SU-DHL-6 (cell line): ENCODE measurements at regions not wholly inside any gene's neighbourhood (a gene's known extent, or its start where the extent isn't known, plus 50 kb on each side); places are given as distances from the start of the nearest gene placed in this dataset.

Experiments
- EZH2phosphoT487 ChIP-seq: fragments of 200-600 bp; sonication (generic), shearing (Covaris generic); conservative IDR thresholded peaks from 2 replicates; pipeline ENCODE4 v1.6.1; 2018; ENCODE audit warnings: mild to moderate bottlenecking, antibody characterized with exemption, low read length, moderate library complexity, mixed read lengths
- TF ChIP-seq, protein P1 (sequence below): fragments of 200-600 bp; sonication (generic); IDR thresholded peaks from one replicate; pipeline ENCODE4 v1.5.1; 2017; ENCODE audit warnings: antibody characterized with exemption, mild to moderate bottlenecking, low read length, moderate library complexity; ENCODE audit not compliant: insufficient read depth, poor library complexity, severe bottlenecking

DNA sequence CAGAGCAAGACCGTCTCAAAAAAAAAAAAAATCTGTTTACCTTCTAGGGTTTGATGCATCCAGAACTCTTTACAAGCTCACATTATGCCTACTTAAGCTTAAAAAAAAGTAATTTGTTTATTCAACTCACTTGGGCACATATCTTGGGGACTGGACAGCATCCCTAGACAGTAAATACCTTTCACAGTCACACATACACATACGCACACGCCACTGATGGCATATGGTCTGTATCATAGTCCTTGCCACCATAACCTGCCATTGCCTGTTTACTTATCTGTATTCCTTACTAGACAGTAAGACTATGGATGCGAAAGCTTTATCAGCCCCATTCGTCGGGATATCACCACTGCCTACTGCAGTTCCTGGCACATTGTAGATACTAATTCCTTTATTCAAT lies 446.3 kb upstream of the RGS18 start:
- TF ChIP-seq, protein P1, sequence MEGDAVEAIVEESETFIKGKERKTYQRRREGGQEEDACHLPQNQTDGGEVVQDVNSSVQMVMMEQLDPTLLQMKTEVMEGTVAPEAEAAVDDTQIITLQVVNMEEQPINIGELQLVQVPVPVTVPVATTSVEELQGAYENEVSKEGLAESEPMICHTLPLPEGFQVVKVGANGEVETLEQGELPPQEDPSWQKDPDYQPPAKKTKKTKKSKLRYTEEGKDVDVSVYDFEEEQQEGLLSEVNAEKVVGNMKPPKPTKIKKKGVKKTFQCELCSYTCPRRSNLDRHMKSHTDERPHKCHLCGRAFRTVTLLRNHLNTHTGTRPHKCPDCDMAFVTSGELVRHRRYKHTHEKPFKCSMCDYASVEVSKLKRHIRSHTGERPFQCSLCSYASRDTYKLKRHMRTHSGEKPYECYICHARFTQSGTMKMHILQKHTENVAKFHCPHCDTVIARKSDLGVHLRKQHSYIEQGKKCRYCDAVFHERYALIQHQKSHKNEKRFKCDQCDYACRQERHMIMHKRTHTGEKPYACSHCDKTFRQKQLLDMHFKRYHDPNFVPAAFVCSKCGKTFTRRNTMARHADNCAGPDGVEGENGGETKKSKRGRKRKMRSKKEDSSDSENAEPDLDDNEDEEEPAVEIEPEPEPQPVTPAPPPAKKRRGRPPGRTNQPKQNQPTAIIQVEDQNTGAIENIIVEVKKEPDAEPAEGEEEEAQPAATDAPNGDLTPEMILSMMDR: no peak
- TF ChIP-seq EZH2phosphoT487: no peak
